HG03066 (cell line): ENCODE measurements at regions not wholly inside any gene's neighbourhood (a gene's known extent, or its start where the extent isn't known, plus 50 kb on each side); places are given as distances from the start of the nearest gene placed in this dataset.

ENCODE experiments used
- ATAC-seq: cut with Tn5 transposase; IDR thresholded peaks from one replicate; pipeline ENCODE4 v1.9.1; 2021; ENCODE audit warnings: low read depth; ENCODE audit not compliant: unreplicated experiment

DNA sequence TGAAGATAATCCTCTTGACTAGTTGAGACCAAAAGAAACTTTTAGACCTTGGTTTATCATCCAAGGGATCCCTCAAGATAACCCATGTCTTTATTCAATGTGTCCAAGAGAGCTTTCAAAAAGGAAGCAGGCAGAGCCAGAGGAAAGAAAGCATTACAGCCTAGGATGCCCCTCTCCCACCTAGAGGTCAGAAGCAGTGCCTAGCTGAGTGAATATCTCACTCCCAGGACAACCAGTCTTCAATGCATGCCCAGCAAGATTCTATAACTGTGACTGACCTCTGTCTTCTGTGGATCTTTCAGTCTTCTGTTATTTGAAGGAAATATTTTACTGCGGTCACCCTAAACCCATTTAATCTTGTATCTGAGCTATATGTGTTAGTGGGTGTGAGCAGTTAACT is 537.2 kb upstream of the CPEB2 start:
- no peak for ATAC-seq

DNA sequence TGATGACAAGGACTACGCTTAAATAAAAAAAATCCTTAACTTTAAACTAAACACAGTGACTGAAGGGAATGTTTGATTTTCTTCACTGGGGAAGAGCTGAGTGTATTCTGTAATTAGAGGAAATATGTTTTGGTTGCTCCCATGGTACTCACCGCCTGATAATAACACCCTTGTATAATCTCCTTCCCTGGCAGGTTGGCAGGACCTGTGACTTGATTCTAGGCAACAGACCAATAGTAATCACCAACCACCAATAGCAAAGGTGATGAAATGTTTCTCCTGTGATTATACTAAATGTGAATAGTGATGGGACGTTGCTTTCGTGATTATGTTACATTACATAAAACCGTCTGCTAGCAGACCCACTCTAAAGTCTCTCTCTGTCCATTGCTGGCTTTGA is 536.8 kb upstream of the CPEB2 start:
- ATAC-seq = no peak

DNA sequence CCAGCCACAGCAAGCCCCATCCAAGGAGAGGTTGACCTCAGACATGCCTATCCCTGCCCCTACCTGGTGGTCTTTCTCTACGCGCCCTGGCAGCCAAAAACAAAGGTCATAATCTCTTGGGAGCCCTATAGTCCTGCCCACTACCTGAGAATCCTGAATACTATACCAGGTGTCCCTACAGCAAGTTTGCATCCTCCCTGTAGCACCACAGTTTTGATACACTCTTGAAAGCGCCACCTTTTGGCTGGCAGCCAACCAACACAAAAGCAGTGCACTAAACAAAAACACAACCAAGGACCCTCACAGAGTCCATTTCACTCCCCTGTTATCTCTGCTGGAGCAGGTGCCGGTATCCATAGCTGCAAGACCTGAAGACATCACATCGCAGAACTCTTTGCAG is 523.8 kb upstream of the CPEB2 start:
- ATAC-seq = no peak

GRCh38 chr4:14496408-14496807 is 505.9 kb upstream of the CPEB2 start:
- ATAC-seq = no peak

DNA sequence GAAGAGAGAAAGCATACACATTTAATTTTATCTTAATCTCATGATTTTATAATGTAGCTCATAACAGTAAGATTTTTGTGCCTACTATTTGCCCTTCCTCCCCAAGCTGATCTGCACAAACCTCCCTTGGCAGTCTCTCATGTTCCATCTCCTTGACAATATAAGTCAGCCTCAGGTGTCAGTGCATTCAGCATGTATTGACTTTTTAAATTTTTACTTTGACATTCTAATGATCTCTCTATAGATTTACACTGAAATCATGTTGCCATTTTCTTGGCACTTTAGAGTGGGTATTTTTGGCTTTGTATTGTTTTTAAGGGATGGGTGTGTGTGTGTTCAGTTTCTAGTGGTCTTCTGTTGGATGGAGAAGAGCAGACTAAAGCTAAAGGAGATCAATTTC is 505.3 kb upstream of the CPEB2 start:
- ATAC-seq = no peak

DNA sequence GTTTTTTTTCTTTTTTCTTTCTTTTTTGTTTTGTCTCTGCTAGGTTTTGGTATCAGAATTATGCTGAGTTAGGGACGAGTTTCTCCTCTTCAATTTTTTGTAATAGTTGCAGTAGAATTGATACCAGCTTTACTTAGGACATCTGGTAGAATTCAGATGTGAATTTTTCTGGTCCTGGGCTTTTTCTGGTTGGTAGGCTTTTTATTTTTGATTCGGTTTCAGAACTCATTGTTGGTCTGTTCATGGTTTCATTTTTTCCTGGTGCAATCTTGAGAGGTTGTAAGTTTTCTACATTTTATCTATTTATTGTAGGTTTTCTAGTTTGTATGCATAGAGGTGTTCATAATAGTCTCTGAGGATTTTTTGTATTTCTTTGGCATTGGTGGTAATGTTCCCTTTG is 498.1 kb upstream of the CPEB2 start:
- ATAC-seq = no peak

DNA sequence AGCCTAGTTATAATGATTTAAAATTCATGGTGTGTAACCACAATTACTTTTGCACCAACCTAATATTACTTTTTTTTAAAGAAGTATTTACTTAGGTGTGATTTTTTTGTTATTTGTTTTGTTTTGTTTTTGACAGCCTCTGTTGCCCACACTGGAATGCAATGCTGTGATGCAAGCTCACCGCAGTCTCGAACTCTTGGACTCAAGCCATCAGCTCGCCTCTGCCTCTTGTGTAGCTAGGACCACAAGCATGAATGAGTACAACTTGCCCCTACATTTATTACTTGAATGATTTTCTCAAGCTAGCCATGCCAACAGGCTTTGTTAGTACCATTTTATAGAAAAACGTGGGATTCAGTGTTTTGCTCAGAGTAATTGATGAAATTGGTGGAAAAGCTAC is 488.8 kb upstream of the CPEB2 start:
- no peak for ATAC-seq

- ATAC-seq = no peak
These were observed 486.7 kb upstream of the CPEB2 start for GRCh38 chr4:14515556-14515955.

DNA sequence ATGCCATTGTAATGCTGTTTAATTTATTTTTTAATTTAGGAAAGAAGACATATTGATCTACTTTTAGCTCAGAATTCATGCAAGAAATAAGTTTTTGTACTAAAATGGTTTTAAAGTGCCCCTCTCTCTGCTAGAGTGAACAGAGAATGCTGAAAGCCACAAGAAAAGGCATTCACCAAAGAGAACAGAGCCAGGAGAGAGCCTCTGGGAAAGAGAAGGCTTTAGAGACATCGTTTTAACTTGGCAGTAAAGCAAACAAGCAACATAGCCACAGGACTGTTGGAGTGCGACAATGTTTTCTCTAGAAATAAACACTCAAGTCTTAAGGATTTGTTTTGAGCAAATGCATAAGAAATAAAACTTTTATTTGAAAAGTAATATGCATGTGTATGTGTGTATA is 484.1 kb upstream of the CPEB2 start:
- no peak for ATAC-seq

DNA sequence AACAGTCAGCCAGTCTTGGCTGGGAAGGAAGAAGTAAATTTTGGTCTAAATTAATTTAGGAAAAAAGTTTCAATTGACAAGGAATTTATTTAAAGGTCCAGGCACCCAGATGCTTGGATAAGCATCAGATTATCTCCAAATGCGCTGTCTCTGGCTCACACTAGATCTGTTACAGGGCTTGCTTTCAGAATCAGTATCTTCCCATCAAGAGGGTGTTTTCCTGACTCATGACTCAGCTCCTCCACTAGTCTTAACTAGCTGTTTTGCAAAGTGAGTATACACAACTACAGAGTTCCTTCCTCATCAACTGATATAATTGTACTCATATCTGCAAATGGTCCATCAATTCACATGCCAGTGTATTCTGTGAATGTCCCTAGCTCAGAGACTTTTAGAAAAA is 482.1 kb upstream of the CPEB2 start:
- ATAC-seq = no peak

- no peak for ATAC-seq
These were observed 478.0 kb upstream of the CPEB2 start for GRCh38 chr4:14524276-14524675.

- no peak for ATAC-seq
These were observed 473.4 kb upstream of the CPEB2 start for GRCh38 chr4:14528918-14529317.

GRCh38 chr4:14529653-14530052 is 472.6 kb upstream of the CPEB2 start:
- no peak for ATAC-seq

DNA sequence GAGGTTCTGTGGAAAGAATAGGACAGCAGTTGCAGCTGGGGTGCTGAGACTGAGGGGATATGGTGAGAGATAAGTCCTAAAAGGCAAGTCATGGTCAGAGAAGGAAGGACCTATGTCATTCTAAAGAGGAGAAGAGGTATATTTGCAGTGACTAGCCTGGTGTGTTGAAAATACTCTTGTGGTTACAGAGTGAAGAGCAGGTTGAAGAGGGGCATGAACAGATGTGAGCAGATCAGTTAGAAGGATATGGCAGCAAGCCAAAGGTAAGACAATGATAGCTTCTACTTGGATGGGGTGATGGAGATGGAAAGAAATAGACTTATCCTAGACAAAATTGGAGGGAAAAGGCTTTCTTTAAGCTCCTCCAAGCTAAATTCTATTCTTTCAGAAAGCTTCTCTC is 469.8 kb upstream of the CPEB2 start:
- ATAC-seq = no peak

- no peak for ATAC-seq
These were observed 463.0 kb upstream of the CPEB2 start for GRCh38 chr4:14539246-14539645.

- no peak for ATAC-seq
These were observed 457.1 kb upstream of the CPEB2 start for GRCh38 chr4:14545163-14545562.

DNA sequence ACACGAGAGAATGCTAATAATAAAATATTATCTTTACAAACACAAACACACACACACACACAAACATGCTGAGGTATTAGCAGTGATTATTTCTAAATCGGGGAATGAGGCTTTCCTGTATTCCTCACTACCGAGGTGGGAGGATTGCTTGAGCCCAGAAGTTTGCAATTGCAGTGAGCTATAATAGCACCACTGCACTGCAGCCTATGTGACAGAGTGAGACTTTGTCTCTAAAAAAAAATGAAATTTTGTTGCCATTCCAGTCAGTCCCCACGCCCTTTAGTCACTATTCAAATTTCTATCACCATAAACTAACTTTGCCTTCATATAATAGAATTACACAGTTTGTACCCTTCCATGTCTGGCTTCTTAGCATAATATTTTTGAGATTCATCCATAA is 456.5 kb upstream of the CPEB2 start:
- ATAC-seq = no peak

GRCh38 chr4:14552119-14552518 is 450.2 kb upstream of the CPEB2 start:
- no peak for ATAC-seq

- no peak for ATAC-seq
These were observed 442.6 kb upstream of the CPEB2 start for GRCh38 chr4:14559646-14560045.

- ATAC-seq = no peak
These were observed 441.7 kb upstream of the CPEB2 start for GRCh38 chr4:14560577-14560976.

GRCh38 chr4:14562901-14563300 is 439.4 kb upstream of the CPEB2 start:
- ATAC-seq = no peak

DNA sequence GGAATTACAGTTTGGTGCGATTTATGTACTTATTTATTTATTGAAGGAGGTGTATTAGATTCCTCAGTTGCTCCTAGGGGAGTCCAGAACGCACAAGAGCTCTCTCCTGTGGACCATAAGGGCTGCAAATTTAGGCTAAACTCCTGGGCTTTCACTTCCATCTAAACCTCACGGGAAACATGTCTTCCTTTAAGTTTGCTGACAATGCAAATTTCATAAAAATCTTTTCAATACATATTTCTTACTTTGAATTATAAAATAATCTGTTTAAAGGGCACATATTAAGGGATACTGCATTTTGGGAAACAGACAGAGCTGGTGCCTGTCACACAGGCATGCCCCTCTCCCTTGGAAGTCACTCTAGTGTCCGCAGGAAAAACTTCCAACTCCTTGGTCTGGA is 438.0 kb upstream of the CPEB2 start:
- no peak for ATAC-seq

DNA sequence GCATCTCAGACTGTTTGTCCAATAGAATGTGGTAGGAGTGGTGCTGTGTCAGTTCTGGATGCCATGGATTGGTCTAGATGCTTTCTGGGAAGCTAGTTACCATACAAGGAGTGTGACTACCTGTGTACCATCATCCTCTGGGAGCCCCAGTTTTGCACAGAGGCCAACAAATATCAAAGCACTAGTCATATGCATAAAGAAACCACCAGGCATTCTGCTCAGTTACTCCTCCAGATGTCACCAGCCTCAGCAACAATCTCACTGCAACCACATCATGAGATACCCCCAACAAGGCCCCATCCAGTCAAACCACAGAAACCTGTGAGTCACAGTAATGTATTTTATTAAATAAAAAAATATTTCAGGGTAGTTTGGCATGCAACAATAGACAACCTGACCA is 435.8 kb upstream of the CPEB2 start:
- ATAC-seq = no peak

- no peak for ATAC-seq
These were observed 433.9 kb upstream of the CPEB2 start for GRCh38 chr4:14568351-14568750.
